AG04450 (cell line): ENCODE measurements at regions not wholly inside any gene's neighbourhood (a gene's known extent, or its start where the extent isn't known, plus 50 kb on each side); places are given as distances from the start of the nearest gene placed in this dataset.

Source experiments
- CTCF ChIA-PET: fragments of 300-600, 350-600 bp; formaldehyde crosslinking; extraction: SDS; loops from one replicate; lab custom pipeline; 2022; ENCODE audit warnings: antibody characterized with exemption, inconsistent platforms; lab: Charles Lee
- POLR2A ChIA-PET: fragments of 350-600 bp; formaldehyde crosslinking; extraction: SDS; loops from one replicate; lab custom pipeline; 2021; ENCODE audit warnings: antibody characterized with exemption, inconsistent platforms; lab: Yijun Ruan, JAX
- DNase-seq: peaks from one replicate; pipeline ENCODE4 v3.0.0-alpha.2; 2011; ENCODE audit warnings: low read depth, low spot score
- H3K27ac ChIP-seq: one replicate; pipeline ENCODE4 v1.5.1; 2012; ENCODE audit warnings: low read depth, low read length, control low read depth
- H3K27me3 ChIP-seq: one replicate; pipeline ENCODE4 v1.6.0; 2012; ENCODE audit warnings: low read length; ENCODE audit not compliant: control insufficient read depth, insufficient read depth
- H3K4me3 ChIP-seq: 2 replicates; pipeline ENCODE4 v1.5.1; 2011; ENCODE audit warnings: mild to moderate bottlenecking, low read depth, low read length, control low read depth
- H3K9me3 ChIP-seq: 2 replicates; pipeline ENCODE4 v1.5.1; 2012; ENCODE audit warnings: low read length; ENCODE audit not compliant: control insufficient read depth, insufficient read depth
- CTCF ChIP-seq: IDR thresholded peaks from 2 replicates; pipeline ENCODE4 v1.5.1; 2011; ENCODE audit warnings: low read depth, low read length, control low read depth, inconsistent platforms

- no peak overlapping the region for H3K4me3 ChIP-seq
- no peaks in the 10 kb centered on the region for H3K9me3 ChIP-seq
- DNase-seq: no peak
- H3K27me3 ChIP-seq: peaks cover 7% of the 10 kb centered on the region
- CTCF ChIA-PET: interaction anchor here (1.0 to 2.0 kb wide), 4 partner anchors 61 to 802 kb away, joined by 4 to 8 read pairs (median 4); no protein-coding TSS in a partner anchor
- no peak for TF ChIP-seq CTCF
- no peak overlapping the region for H3K27ac ChIP-seq
- POLR2A ChIA-PET: no interaction called here
These were observed 75.3 kb upstream of the CLDN10 start for GRCh38 chr13:95477187-95477586.

GRCh38 chr13:95479731-95480130 lies 72.8 kb upstream of the CLDN10 start:
- no peak overlapping the region for H3K4me3 ChIP-seq
- H3K27me3 ChIP-seq: peaks cover 5% of the 10 kb centered on the region
- no peak for DNase-seq
- ChIA-PET CTCF (interaction anchor here (1.2 to 2.6 kb wide), 4 partner anchors 57 to 819 kb away, joined by 4 to 11 read pairs (median 6); no protein-coding TSS in a partner anchor), POLR2A (no interaction called here)
- H3K27ac ChIP-seq: no peak overlapping the region
- no peak for TF ChIP-seq CTCF
- no peaks in the 10 kb centered on the region for H3K9me3 ChIP-seq

- TF ChIP-seq CTCF: no peak
- Histone ChIP-seq H3K4me3 (no peak overlapping the region), H3K27ac (no peak overlapping the region), H3K9me3 (no peaks in the 10 kb centered on the region), H3K27me3 (peaks cover 5% of the 10 kb centered on the region)
- DNase-seq: no peak
- CTCF ChIA-PET: interaction anchor here (1.2 to 2.6 kb wide), 4 partner anchors 57 to 820 kb away, joined by 4 to 11 read pairs (median 6); no protein-coding TSS in a partner anchor
- POLR2A ChIA-PET: no interaction called here
These were observed 72.4 kb upstream of the CLDN10 start for GRCh38 chr13:95480131-95480545.

- DNase-seq: no peak
- Histone ChIP-seq H3K27me3 (peaks cover 4% of the 10 kb centered on the region), H3K4me3 (no peak overlapping the region), H3K9me3 (no peaks in the 10 kb centered on the region), H3K27ac (no peak overlapping the region)
- CTCF ChIA-PET: interaction anchor here (1.2 to 2.6 kb wide), 3 partner anchors 56 to 353 kb away, joined by 4 to 11 read pairs (median 6); no protein-coding TSS in a partner anchor
- no peak for TF ChIP-seq CTCF
- POLR2A ChIA-PET: no interaction called here
These were observed 71.4 kb upstream of the CLDN10 start for GRCh38 chr13:95480791-95481780.

- Histone ChIP-seq H3K27ac (no peak overlapping the region), H3K4me3 (no peak overlapping the region), H3K27me3 (no peaks in the 10 kb centered on the region), H3K9me3 (no peaks in the 10 kb centered on the region)
- no peak for TF ChIP-seq CTCF
- POLR2A ChIA-PET: interaction anchor here (0.6 kb wide), 1 partner anchor 153 kb away, joined by 3 read pairs; no protein-coding TSS in a partner anchor
- CTCF ChIA-PET: no interaction called here
- DNase-seq: no peak
These were observed 68.5 kb upstream of the CLDN10 start for GRCh38 chr13:95484052-95484451.
